Mesothelial cell of epicardium (in vitro differentiated cells): ENCODE measurements at regions not wholly inside any gene's neighbourhood (a gene's known extent, or its start where the extent isn't known, plus 50 kb on each side); places are given as distances from the start of the nearest gene placed in this dataset.

Experiments used
- DNase-seq, 2 experiments: peaks; one replicate each; pipeline ENCODE4 v3.0.0; 2021; ENCODE audit warnings: low spot score in 2 of 2; ENCODE audit not compliant: unreplicated experiment in 2 of 2
- H3K27ac Mint-ChIP-seq: 2 replicates; pipeline ENCODE4 v1.8.0; 2021; ENCODE audit warnings: mixed read lengths
- H3K27me3 Mint-ChIP-seq: 2 replicates; pipeline ENCODE4 v1.8.0; 2021; ENCODE audit warnings: low read depth, mixed read lengths
- H3K36me3 Mint-ChIP-seq: 2 replicates; pipeline ENCODE4 v1.8.0; 2021; ENCODE audit warnings: mixed read lengths
- H3K4me1 Mint-ChIP-seq: 2 replicates; pipeline ENCODE4 v1.8.0; 2021; ENCODE audit warnings: mixed read lengths
- H3K4me3 Mint-ChIP-seq: 2 replicates; pipeline ENCODE4 v1.8.0; 2021; ENCODE audit warnings: mild to moderate bottlenecking, moderate library complexity, mixed read lengths
- H3K9me3 Mint-ChIP-seq: 2 replicates; pipeline ENCODE4 v1.8.0; 2021; ENCODE audit warnings: mixed read lengths
- TF ChIP-seq, protein P1 (sequence below): fragments of 200-600 bp; sonication (generic); IDR thresholded peaks from one replicate; pipeline ENCODE4 v1.5.0; 2021; ENCODE audit warnings: antibody characterized with exemption; ENCODE audit not compliant: unreplicated experiment

DNA sequence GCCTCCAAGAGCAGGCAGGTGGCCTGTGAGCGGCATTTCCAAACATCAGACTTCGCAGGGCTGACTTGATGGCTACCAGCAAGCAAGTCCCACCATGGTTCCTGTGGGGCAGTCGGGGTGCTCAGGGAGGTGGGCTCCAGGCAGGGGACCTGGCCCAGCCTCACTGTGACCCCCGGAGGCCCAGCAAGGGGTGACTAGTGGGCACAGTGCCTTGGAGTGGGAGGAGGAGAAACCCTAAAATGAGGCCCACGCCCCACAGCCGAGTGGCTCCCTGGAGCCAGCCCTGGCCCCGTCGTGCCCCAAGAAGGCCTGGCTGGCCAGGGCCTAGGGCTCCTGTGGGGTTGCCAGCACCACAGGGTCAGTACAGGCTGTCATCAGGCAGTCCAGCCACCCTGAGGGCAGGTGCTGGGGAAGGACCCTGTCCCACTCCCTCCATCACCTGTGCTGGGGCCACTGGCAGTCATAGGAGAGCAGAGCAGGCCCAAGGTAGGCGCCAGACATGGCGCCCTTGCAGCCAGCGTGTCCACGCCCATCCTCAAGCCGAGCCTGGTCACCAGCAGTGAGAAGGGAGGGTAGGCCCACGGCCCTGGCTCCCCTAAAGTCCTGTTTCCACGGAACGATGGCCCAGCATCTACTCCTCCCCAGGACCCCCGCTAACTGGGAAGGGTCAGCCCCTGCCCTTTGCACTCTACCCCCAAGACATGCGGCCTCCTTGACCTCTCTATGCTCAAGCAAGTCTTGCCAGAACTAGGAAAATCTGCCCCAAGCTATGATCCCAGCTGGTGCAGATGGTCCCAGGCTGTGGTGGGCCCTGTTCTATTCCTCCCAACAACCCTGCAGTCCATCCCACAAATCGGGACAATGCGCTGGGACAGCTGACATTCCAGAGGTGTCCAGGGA, 144.2 kb upstream of the C14orf180 start:
- Mint-ChIP-seq H3K36me3 (no peaks in the 10 kb centered on the region), H3K9me3 (peaks cover 9% of the 10 kb centered on the region), H3K27ac (no peak overlapping the region), H3K27me3 (peaks cover 13% of the 10 kb centered on the region), H3K4me1 (peaks cover 11% of the 10 kb centered on the region), H3K4me3 (no peak overlapping the region)
- no peak for DNase-seq
- TF ChIP-seq, protein P1, sequence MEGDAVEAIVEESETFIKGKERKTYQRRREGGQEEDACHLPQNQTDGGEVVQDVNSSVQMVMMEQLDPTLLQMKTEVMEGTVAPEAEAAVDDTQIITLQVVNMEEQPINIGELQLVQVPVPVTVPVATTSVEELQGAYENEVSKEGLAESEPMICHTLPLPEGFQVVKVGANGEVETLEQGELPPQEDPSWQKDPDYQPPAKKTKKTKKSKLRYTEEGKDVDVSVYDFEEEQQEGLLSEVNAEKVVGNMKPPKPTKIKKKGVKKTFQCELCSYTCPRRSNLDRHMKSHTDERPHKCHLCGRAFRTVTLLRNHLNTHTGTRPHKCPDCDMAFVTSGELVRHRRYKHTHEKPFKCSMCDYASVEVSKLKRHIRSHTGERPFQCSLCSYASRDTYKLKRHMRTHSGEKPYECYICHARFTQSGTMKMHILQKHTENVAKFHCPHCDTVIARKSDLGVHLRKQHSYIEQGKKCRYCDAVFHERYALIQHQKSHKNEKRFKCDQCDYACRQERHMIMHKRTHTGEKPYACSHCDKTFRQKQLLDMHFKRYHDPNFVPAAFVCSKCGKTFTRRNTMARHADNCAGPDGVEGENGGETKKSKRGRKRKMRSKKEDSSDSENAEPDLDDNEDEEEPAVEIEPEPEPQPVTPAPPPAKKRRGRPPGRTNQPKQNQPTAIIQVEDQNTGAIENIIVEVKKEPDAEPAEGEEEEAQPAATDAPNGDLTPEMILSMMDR, result no peak

DNA sequence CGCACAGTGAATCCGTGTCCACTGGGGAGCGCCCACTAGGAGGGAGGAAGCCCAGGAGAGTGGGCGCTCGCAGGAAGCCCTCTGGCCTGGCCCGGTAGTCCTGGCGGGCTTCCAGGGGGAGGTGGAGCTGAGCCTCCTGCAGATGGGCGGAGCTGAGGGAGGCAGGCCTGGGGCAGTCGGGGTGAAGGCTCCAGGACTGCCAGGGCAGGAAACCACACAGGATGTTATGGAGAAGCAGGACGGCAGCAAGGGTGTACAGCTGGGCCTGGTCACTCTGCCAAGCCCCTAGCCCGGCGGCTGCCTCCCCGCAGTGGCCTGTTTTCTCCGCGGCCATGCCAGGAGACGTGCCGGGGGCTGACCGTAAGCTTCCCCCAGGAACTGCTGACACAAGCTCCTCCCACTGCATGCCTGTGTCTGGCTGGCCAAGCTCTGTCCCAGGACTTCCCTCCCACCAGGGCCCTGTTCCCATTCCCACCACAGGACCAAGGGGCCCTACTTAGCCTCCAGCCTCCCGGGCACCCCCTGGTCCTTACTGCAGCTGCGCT, 143.4 kb upstream of the C14orf180 start:
- Mint-ChIP-seq H3K27ac (no peak overlapping the region), H3K4me3 (no peak overlapping the region), H3K27me3 (peaks cover 14% of the 10 kb centered on the region), H3K4me1 (peaks cover 11% of the 10 kb centered on the region), H3K9me3 (peaks cover 9% of the 10 kb centered on the region), H3K36me3 (no peaks in the 10 kb centered on the region)
- TF ChIP-seq, protein P1, result no peak
- DNase-seq, result no peak

DNA sequence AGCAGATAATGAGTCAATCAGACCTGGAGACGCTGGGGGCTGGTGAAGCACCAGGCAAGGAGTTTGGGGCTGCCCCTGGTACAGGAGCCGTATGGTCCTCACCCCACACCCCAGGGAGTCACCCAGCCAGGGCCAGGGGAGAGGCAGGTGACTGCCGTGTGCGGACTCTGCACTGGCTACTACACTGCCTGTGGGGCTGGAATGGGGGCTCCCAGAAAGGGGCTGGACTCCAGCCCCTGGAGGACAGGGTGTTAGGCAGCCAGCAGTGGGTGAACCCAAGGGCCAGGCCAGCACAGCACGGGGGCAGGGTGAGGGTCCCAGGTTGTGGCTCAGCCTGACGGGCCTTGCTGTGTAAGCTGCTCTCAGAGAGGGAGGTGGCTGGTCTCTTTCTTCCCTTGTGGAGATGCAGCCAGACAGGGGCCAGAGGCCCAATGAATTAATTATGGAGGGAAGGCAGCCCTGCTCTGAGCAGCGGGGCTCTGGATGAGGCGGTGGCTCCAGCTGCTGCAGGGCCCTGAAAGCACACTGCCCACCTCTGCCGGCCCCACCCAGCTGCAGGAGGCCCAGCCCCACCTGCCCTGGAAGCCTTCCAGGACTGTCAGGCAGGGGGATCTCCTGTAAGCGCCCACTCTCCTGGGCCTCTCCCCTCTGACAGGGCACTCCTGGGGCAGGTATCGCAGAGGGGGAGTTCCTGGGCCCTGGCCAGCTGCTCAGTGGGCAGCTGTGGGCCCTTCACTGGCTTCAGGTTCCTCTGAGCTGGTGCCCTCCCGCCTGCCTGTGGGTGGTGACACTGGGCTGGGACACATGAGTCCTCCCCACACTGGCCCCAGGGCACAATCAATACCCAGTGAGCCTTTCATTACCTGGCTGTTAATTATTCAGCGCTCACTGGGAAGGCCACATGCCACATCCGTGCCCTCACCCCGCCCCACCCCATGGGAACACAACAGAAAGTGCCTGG, 142.5 kb upstream of the C14orf180 start:
- DNase-seq, result no peak
- TF ChIP-seq, protein P1, result no peak
- Mint-ChIP-seq H3K4me3 (no peak overlapping the region), H3K27me3 (peaks cover 13% of the 10 kb centered on the region), H3K4me1 (peaks cover 11% of the 10 kb centered on the region), H3K9me3 (peaks cover 9% of the 10 kb centered on the region), H3K36me3 (no peaks in the 10 kb centered on the region), H3K27ac (no peak overlapping the region)

DNA sequence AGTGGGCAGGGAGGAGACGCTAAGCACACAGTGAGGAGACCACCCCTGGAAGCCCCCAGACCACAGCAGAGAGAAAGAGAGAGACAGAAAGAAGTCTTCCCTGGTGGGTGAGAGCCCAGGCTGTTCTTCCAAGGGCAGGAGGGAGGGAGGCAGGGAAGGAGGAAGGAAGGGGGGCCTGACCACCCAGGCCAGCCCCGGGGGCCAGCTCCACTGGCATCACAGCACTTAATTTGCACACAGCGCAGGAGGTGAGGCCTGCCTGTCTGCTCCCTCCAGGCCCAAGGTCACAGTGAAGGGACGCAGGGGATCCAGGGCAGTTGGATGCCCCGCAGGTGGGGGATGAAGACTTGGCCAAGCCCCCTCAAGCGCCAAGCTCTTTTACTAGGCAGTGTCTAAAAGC, 141.9 kb upstream of the C14orf180 start:
- no peak overlapping the region for H3K4me3 Mint-ChIP-seq
- H3K27ac Mint-ChIP-seq, result no peak overlapping the region
- no peak for DNase-seq
- peaks cover 9% of the 10 kb centered on the region for H3K9me3 Mint-ChIP-seq
- no peaks in the 10 kb centered on the region for H3K36me3 Mint-ChIP-seq
- TF ChIP-seq, protein P1, result no peak
- peaks cover 14% of the 10 kb centered on the region for H3K4me1 Mint-ChIP-seq
- peaks cover 13% of the 10 kb centered on the region for H3K27me3 Mint-ChIP-seq

DNA sequence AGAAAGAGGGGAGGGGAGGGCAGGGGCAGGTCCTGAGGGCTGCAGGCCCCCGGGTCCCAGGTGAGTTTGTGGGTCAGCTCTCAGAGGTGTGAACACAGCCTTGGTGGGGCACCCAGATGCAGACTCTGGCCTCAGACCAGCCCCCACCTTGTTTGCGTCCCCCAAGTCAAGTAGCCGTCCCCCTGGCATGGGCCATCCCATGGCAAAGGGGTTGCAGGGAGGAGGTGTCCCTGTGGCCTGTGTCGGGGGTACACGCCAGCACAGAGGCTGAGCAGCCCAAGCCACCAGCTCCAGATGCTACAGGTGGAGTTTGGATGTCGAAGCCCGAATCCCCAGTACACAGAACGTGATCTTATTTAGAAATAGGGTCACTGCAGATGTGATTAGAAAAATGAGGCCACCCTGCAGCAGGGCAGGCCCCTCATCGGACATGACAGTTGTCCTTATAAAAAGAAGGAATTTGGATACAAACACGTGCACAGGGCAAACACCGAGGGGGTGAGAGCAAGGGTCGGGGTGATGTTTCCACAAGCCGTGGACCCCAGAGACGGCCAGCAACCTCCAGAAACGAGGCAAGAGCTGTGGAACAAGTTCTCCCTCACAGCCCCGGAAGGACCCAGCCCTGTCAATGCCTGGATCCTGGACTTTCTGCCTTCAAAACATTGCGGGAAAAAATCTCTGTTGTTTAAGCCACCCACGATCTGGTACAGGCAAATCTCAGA, 141.2 kb upstream of the C14orf180 start:
- H3K4me3 Mint-ChIP-seq, result no peak overlapping the region
- peaks cover 13% of the 10 kb centered on the region for H3K27me3 Mint-ChIP-seq
- H3K36me3 Mint-ChIP-seq, result no peaks in the 10 kb centered on the region
- no peak overlapping the region for H3K27ac Mint-ChIP-seq
- peaks cover 9% of the 10 kb centered on the region for H3K9me3 Mint-ChIP-seq
- DNase-seq, result no peak
- H3K4me1 Mint-ChIP-seq, result peaks cover 14% of the 10 kb centered on the region
- TF ChIP-seq, protein P1, result no peak
